Stimulated activated CD4-positive, alpha-beta T cell treated with anti-CD3 and anti-CD28 coated beads, Interleukin-15, amount 100 ng/mL, for 1 hour (primary cell): ENCODE measurements at regions not wholly inside any gene's neighbourhood (a gene's known extent, or its start where the extent isn't known, plus 50 kb on each side); places are given as distances from the start of the nearest gene placed in this dataset.
"Not testable (repeated sequence)": the region's sequence is repeated elsewhere in the genome, so short reads cannot be mapped to it uniquely, and the experiment has no call there.

Experiments used
- DNase-seq, 2 donors: peaks; one replicate each; pipeline ENCODE4 v3.0.0-alpha.2; 2020; ENCODE audit warnings: low read depth in 1 of 2, low spot score in 1 of 2

- no peak for DNase-seq
These were observed 140.9 kb downstream of the KCNRG start for GRCh38 chr13:50156140-50156539.

- DNase-seq: no peak
These were observed 141.4 kb downstream of the KCNRG start for GRCh38 chr13:50156561-50157127.

- DNase-seq: no peak
These were observed 143.3 kb downstream of the KCNRG start for GRCh38 chr13:50158385-50159165.

GRCh38 chr13:50159607-50160006 lies 144.4 kb downstream of the KCNRG start:
- DNase-seq: no peak

- DNase-seq: no peak
These were observed 145.8 kb downstream of the KCNRG start for GRCh38 chr13:50161052-50161451.

GRCh38 chr13:50162001-50162400 lies 146.8 kb downstream of the KCNRG start:
- no peak for DNase-seq

- DNase-seq: no peak
These were observed 147.3 kb downstream of the KCNRG start for GRCh38 chr13:50162567-50162966.

DNA sequence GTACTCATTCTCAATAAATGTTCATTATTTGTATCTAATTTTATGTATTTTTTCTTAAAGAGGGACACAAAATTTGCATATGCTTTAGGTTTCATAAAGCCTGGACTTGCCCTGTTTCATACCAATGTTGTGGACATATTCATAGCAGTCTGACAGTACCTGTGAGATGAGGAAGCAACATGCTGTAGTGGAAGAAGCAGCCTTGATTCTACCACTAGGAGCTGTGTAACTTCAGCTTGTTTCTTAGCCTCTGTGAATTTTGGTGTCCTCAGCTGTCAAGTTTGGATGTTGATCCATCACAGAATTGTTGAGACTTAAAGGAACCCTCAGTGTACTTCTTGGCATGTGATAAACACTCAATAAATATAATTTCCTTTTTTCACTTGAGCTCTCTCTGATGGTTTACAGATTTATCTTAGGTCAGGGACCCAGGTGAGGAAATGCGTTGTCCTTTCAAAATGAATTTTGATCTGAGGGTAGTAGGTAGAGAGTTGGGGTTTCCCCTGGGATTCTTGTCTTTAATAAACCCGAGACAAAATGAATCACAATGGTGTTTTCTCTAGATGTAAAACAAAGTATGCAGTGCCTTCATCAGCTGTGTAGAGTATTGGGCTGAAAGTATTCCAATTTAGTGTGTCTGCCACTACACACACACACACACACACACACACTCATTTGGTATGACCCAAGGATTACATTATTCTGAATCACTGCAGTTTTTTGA lies 152.1 kb downstream of the KCNRG start:
- no peak for DNase-seq

- DNase-seq: no peak
These were observed 152.7 kb downstream of the KCNRG start for GRCh38 chr13:50167967-50168366.

DNA sequence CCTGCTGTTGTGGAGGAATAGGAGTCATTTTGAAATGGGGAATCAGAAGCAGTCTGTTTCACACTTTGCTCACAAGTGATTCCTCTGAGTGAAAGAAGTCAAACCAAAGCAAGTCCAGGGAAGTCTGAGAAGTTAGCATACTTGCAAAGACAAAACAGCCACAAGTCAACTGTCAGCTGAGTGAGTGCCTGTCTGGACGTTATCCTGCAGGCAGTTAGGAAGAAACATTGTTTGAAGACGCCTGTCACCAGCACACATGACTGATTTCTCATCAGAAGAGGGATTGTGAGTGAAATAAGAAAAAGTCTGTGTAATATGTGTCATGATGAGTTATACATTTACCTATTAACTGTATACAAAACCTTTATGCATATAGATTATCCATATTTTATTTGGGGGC lies 153.5 kb downstream of the KCNRG start:
- DNase-seq: no peak

- no peak for DNase-seq
These were observed 155.3 kb downstream of the KCNRG start for GRCh38 chr13:50170447-50171037.

DNA sequence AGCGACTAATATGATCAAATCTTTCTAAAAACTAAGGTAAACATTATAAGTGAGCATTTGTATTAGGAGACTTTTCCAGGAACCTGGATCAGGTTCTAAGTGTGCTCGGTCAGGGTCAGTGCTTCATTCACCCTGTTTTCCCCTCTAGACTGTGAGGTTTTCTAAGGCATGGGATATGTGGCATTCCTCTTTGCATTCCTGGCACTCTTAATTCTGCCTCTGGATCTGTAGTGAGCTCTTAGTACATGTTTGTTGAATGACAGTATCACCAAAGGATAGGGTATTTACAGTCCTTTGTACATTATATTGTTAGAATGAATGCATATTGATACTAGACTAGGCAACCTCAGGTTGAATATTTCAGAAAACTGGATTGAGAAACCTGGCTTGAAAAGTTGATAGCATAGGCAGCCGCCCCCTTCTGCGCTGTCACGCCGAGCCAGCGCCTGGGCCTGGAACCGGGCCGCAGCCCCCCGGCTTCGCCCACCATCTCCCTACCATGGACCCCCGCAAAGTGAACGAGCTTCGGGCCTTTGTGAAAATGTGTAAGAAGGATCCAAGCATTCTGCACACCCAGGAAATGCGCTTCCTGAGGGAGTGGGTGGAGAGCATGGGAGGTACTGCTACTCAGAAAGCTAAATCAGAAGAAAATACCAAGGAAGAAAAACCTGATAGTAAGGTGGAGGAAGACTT lies 156.5 kb downstream of the KCNRG start:
- DNase-seq: no peak

DNA sequence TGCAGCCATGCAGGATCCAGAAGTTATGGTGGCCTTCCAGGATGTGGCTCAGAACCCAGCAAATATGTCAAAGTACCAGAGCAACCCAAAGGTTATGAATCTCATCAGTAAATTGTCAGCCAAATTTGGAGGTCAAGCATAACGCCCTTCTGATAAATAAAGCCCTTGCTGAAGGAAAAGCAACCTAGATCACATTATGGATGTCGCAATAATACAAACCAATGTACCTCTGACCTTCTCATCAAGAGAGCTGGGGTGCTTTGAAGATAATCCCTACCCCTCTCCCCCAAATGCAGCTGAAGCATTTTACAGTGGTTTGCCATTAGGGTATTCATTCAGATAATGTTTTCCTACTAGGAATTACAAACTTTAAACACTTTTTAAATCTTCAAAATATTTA lies 157.8 kb downstream of the KCNRG start:
- DNase-seq: not testable (repeated sequence)

DNA sequence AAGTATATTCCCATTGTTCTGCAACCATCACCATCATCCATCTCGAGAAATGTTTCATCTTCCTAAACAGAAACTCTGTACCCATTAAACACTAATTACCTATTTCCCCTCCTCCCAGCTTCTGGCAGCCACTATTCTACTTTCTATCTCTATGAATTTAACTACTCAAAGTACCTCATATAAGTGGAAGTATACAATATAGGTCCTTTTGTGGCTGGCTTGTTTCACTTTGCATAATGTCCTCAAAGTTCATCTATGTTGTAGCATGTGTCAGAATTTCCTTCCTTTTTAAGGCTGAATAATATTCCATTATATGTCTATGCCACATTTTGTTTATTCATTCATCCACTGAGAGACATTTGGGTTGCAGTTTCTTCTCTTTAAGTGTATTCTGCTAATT lies 159.4 kb downstream of the KCNRG start:
- DNase-seq: no peak

DNA sequence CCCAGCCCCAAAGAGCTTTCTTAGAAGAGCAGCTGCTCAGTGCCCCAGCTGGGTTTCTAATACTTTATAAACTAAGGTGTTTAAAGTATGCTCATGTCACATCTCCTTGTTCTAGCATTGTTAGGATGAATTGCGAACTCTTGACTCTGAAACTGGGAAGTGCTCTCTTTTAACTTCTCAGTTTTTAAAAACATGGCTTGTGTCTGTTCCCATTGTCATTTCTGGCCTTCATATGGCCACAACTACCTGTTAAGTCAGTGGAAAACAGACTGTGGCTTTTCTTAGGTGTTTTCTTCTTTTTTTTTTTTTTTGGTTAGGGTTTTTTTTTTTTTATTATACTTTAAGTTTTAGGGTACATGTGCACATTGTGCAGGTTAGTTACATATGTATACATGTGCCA lies 164.7 kb downstream of the KCNRG start:
- no peak for DNase-seq

DNA sequence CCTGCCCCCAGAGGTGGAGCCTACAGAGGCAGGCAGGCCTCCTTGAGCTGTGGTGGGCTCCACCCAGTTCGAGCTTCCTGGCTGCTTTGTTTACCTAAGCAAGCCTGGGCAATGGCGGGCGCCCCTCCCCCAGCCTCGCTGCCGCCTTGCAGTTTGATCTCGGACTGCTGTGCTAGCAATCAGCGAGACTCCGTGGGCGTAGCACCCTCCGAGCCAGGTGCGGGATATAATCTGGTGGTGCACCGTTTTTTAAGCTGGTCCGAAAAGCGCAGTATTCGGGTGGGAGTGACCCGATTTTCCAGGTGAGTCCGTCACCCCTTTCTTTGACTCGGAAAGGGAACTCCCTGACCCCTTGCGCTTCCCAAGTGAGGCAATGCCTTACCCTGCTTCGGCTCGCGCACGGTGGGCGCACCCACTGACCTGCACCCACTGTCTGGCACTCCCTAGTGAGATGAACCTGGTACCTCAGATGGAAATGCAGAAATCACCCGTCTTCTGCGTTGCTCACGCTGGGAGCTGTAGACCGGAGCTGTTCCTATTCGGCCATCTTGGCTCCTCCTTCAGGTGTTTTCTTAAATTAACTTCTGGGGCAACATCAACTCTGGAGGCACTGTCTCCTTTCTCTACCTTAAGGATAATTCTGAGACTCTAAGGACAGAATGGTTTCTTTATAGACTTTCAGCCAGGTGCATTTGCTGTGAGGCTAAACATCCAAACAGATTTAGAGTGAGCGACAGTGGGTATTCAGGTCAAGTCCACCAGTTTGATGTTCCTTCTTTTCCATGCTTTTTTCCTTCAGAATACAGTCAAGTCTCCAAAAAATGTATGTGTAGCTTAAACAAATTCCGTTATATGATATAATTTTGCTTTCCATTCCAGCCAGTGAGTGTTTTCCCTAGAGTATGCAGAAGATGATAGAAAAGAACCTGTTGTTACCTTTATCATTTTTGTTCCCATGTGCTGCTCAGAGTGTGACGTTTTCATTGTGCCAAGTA lies 170.8 kb downstream of the KCNRG start:
- DNase-seq: not testable (repeated sequence)

GRCh38 chr13:50187352-50188029 lies 172.2 kb downstream of the KCNRG start:
- no peak for DNase-seq

GRCh38 chr13:50188696-50189095 lies 173.5 kb downstream of the KCNRG start:
- no peak for DNase-seq

- DNase-seq: no peak
These were observed 174.2 kb downstream of the KCNRG start for GRCh38 chr13:50189450-50189849.

- DNase-seq: no peak
These were observed 175.8 kb downstream of the KCNRG start for GRCh38 chr13:50191004-50191403.
